ENCODE measurements at regions not wholly inside any gene's neighbourhood (a gene's known extent, or its start where the extent isn't known, plus 50 kb on each side); places are given as distances from the start of the nearest gene placed in this dataset.

DNA sequence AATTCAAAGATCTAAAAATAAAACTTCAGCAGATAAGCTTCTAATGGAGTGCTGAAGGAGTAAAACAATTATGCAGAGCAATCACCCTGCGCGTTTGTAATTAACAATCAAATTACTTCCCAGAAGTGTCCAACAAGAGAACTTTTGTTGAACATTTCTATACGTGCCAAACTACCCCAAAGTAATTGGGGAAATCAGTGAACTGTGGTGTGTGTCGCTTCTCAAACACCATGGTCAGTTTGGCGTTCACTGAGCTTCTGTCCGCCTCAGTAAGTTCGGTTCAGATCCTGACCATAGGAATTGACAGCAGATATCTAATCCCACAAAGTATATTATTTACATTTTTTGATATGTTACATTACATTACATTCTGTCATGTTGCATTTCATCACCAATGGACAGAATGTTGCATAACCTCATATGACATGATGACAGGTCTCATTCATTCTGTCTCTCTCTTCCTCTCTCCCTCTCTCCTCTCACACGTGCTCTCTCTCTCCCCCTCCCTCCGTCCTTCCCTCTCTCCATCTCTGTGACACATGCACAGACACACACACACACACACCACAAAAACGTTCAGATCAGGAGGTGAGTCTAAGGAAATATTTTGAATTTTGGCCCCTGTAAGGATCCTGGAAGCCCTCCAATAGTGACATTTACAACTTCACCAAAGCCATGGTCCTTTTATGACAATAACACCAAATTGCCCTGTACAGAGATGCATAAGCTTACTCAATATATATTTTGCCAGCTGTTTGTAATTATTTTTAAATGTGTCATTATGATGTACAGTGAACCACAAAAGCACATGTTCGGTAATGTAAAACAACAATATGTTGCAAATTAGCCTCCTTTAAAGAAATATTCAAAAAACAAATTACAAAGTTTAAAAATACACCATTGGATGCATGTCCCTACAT, 269.2 kb downstream of the FIGN start:
- Histone ChIP-seq H3K9ac (no peak overlapping the region), H3K4me2 (no peak overlapping the region), H3K36me3 (no peaks in the 10 kb centered on the region), H3K4me1 (no peaks in the 10 kb centered on the region), H3K4me3 (no peak overlapping the region), H3K9me3 (replicated peaks in 1 of 11) (no peaks in the 10 kb centered on the region), H3K27me3 (no peaks in the 10 kb centered on the region), H4K20me1 (no peaks in the 10 kb centered on the region), H3K27ac (no peak overlapping the region)
- TF ChIP-seq Cebpa-rat (IDR thresholded peaks at IDR 0.05) = no peak

DNA sequence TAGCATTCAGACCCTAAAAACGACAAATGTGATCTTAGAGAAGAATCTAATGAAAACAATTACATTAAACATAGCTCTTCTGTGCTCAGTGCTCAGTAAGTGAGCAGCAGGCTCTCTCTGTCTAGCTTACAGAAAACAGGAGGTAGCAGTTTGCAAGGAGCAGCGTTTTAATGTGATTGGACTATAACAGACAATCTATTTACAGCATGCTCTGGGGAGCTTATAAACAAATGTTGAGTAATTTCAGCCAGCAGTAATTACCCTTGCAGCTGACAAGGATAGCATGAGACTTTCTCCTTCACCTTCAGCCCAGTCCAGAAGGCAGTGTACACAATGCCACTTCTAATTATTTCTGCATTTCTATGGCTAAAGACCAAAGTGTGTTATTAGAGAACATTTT, 270.4 kb downstream of the FIGN start:
- no peak overlapping the region for H3K4me2 ChIP-seq
- no peak overlapping the region for H3K4me3 ChIP-seq
- H3K9ac ChIP-seq = no peak overlapping the region
- H3K36me3 ChIP-seq = no peaks in the 10 kb centered on the region
- TF ChIP-seq Cebpa-rat (IDR thresholded peaks at IDR 0.05) = no peak
- no peaks in the 10 kb centered on the region for H3K27me3 ChIP-seq
- H4K20me1 ChIP-seq = no peaks in the 10 kb centered on the region
- no peaks in the 10 kb centered on the region for H3K9me3 ChIP-seq (replicated peaks in 1 of 11)
- H3K4me1 ChIP-seq = no peaks in the 10 kb centered on the region
- no peak overlapping the region for H3K27ac ChIP-seq

- no peaks in the 10 kb centered on the region for H3K27me3 ChIP-seq
- H3K4me3 ChIP-seq = no peak overlapping the region
- H3K4me1 ChIP-seq = no peaks in the 10 kb centered on the region
- no peak overlapping the region for H3K4me2 ChIP-seq
- no peaks in the 10 kb centered on the region for H3K36me3 ChIP-seq
- no peaks in the 10 kb centered on the region for H4K20me1 ChIP-seq
- TF ChIP-seq Cebpa-rat (IDR thresholded peaks at IDR 0.05) = no peak
- H3K9ac ChIP-seq = no peak overlapping the region
- no peak overlapping the region for H3K27ac ChIP-seq
- no peaks in the 10 kb centered on the region for H3K9me3 ChIP-seq (replicated peaks in 1 of 11)
Measured at GRCh38 chr2:163463411-163463810, 272.4 kb downstream of the FIGN start.

DNA sequence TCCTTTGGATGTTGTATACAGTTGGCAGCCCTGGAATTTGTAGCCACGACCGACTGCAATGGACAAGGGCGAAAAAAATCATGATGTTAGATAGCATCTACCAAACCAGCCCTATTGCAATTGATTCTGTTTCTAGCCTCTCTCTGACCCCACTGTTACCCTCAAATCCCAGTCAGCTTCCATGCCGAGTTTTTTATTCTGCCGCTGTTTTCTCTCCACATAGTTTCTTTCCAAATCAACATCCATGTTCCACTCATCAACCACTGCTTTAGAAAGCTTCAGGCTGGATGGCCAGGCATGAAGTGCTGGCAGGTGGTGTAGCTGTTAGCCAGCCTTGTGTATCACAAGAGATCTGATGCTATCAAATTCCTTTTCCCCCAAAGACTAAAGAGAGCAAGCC, 272.8 kb downstream of the FIGN start:
- H3K4me2 ChIP-seq = no peak overlapping the region
- H4K20me1 ChIP-seq = no peaks in the 10 kb centered on the region

DNA sequence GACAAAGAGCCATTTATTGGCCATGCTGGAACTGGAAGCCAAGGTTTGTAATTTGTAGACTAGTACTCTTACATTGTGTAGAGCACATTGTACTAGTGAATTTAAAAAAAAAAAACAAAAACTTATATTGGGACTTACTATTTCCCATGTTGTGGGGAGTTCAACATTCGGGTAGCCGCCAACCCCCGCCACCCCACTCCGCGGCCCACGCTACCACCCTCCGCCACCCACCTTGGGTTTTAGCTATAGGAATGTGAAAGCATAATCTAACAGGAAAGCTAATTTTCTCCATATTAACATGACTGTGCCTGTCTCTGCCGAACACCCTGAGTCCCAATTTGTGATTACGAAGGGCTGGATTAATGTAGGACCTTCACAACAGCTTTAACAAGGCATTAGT, 275.8 kb downstream of the FIGN start:
- Histone ChIP-seq H3K9me3 (replicated peaks in 1 of 11) (no peaks in the 10 kb centered on the region), H3K27me3 (no peaks in the 10 kb centered on the region), H4K20me1 (no peaks in the 10 kb centered on the region), H3K36me3 (no peaks in the 10 kb centered on the region), H3K4me2 (no peak overlapping the region), H3K9ac (no peak overlapping the region), H3K4me3 (no peak overlapping the region), H3K4me1 (no peaks in the 10 kb centered on the region), H3K27ac (no peak overlapping the region)
- TF ChIP-seq Cebpa-rat (IDR thresholded peaks at IDR 0.05) = no peak

More for the DNA sequence above, 272.8 kb downstream of the FIGN start:
- H3K9ac ChIP-seq = no peak overlapping the region
- H3K9me3 ChIP-seq (replicated peaks in 1 of 11) = no peaks in the 10 kb centered on the region
- no peaks in the 10 kb centered on the region for H3K4me1 ChIP-seq
- H3K4me3 ChIP-seq = no peak overlapping the region
- no peak for TF ChIP-seq Cebpa-rat (IDR thresholded peaks at IDR 0.05)
- H3K36me3 ChIP-seq = no peaks in the 10 kb centered on the region
- H3K27ac ChIP-seq = no peak overlapping the region
- H3K27me3 ChIP-seq = no peaks in the 10 kb centered on the region

DNA sequence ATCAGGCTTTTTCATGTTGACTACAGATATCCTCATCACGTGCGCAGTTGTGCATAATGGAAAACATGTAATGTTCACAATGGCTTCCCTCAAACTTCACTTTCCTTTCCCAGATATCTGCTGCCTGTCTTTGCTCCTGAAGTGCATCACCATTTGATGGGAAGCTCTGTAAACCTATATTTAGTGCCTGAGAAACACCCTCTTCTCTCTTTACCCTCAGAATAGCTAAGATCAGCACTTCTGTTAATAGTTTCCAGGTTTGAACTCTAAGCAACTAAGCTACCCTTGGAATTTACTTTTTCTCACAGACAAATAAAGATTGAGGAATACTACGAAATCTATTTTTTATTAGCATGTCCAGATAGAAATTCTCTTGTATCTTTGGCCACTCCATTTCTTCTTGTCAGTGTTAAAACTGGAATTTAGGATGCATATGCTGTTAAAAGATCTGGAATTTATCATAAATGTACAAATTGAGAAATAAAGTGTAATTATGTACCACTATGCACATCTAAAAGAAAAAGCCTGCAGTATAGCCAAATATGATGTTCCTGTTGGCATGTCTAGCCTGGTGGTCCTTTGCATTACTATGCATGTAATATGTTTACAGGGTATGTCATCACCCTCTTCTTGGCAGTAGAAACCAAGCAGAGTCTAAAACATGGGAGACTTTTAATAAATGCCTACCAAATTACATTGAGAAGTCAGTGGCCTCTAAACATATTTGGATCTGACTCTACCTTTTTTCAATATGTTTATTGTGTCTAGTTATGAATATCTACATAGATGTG, 278.7 kb downstream of the FIGN start:
- TF ChIP-seq Cebpa-rat (IDR thresholded peaks at IDR 0.05) = no peak
- H3K27me3 ChIP-seq = no peaks in the 10 kb centered on the region
- H3K4me2 ChIP-seq = no peak overlapping the region
- no peak overlapping the region for H3K4me3 ChIP-seq
- no peak overlapping the region for H3K27ac ChIP-seq
- no peaks in the 10 kb centered on the region for H3K4me1 ChIP-seq
- no peaks in the 10 kb centered on the region for H3K9me3 ChIP-seq (replicated peaks in 1 of 11)
- H3K9ac ChIP-seq = no peak overlapping the region
- H4K20me1 ChIP-seq = no peaks in the 10 kb centered on the region
- no peaks in the 10 kb centered on the region for H3K36me3 ChIP-seq

DNA sequence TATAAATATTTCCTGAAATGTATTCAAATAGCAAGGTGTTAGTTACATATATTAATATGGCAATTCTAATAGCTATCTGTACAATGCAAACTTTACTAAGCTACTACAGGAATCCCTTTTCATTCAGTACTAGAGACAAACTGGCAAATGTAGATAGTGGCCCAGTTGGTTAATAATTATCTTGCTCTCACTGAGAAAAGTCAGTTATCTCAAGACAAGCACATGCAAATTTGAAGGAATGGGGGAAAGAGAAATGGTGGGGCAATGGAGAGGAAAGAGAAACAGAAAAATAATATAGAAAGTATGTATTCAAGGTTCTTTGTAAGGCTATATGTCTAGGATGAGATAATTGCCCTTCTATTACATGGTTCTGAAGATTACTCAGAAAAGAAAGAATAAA, 280.0 kb downstream of the FIGN start:
- no peaks in the 10 kb centered on the region for H3K4me1 ChIP-seq
- H3K4me3 ChIP-seq = no peak overlapping the region
- H3K4me2 ChIP-seq = no peak overlapping the region
- no peak overlapping the region for H3K9ac ChIP-seq
- H3K27ac ChIP-seq = no peak overlapping the region
- H3K9me3 ChIP-seq (replicated peaks in 1 of 11) = no peaks in the 10 kb centered on the region
- H4K20me1 ChIP-seq = no peaks in the 10 kb centered on the region
- no peaks in the 10 kb centered on the region for H3K27me3 ChIP-seq
- no peak for TF ChIP-seq Cebpa-rat (IDR thresholded peaks at IDR 0.05)
- H3K36me3 ChIP-seq = no peaks in the 10 kb centered on the region

GRCh38 chr2:163453920-163454319, 281.9 kb downstream of the FIGN start:
- Histone ChIP-seq H3K4me3 (no peak overlapping the region), H3K27ac (no peak overlapping the region), H3K9me3 (replicated peaks in 1 of 11) (peaks cover 0 to 7% (median 4%) of the 10 kb centered on the region in 11 experiments; a peak in 7 of 22 replicates), H3K9ac (no peak overlapping the region), H3K4me1 (no peaks in the 10 kb centered on the region), H3K27me3 (no peaks in the 10 kb centered on the region), H3K36me3 (no peaks in the 10 kb centered on the region), H3K4me2 (no peak overlapping the region), H4K20me1 (no peaks in the 10 kb centered on the region)
- TF ChIP-seq Cebpa-rat (IDR thresholded peaks at IDR 0.05) = no peak

GRCh38 chr2:163441603-163442002, 294.2 kb downstream of the FIGN start:
- no peaks in the 10 kb centered on the region for H3K4me1 ChIP-seq
- no peak overlapping the region for H3K9ac ChIP-seq
- no peak overlapping the region for H3K27ac ChIP-seq
- H3K4me2 ChIP-seq = no peak overlapping the region
- no peak for TF ChIP-seq Cebpa-rat (IDR thresholded peaks at IDR 0.05)
- no peak overlapping the region for H3K4me3 ChIP-seq
- no peaks in the 10 kb centered on the region for H3K27me3 ChIP-seq
- H4K20me1 ChIP-seq = no peaks in the 10 kb centered on the region
- H3K36me3 ChIP-seq = no peaks in the 10 kb centered on the region
- H3K9me3 ChIP-seq (replicated peaks in 1 of 11) = no peaks in the 10 kb centered on the region

All from BLaER1 treated with 17β-estradiol and CSF1 and Interleukin-3, amounts not matched to agents 10 nM and 100 nM (cell line).